Upper lobe of left lung (tissue), 4 donors: ENCODE measurements at regions not wholly inside any gene's neighbourhood (a gene's known extent, or its start where the extent isn't known, plus 50 kb on each side); places are given as distances from the start of the nearest gene placed in this dataset.

ENCODE experiments used
- EP300 ChIP-seq, 4 donors: sonication (generic); formaldehyde crosslinking; IDR thresholded peaks; one replicate each; pipeline ENCODE4 v1.5.1; 2017; ENCODE audit warnings: antibody characterized with exemption in 4 of 4, control low read depth in 2 of 4
- TF ChIP-seq, protein P1 (sequence below), 6 experiments: fragments of 450-650 bp in 4 of 6; fragments of 200-600 bp in 2 of 6; sonication (generic) in 2 of 6; IDR thresholded peaks; one replicate each; pipeline ENCODE4 v1.5.1; 2016 to 2019; ENCODE audit warnings: antibody characterized with exemption in 6 of 6

DNA sequence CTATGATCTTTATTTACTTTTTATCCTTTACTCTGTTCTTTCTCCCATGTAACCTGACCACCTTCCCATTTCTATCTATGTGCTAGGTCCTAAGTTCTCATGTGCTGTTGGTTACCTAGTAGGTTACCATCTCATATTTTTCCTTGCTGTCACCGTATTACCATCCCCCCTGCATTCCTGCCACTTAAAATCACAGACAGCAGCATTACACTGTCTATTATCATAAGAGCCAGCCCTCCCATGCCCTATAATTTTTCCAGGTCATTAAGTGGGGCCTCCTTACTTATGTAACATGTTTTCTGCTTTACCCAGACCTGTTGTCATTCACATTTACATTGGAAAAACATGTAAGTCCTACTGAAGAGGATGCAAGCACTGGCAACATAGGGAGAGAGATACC is 202.9 kb downstream of the HS3ST3A1 start:
- TF ChIP-seq, protein P1, sequence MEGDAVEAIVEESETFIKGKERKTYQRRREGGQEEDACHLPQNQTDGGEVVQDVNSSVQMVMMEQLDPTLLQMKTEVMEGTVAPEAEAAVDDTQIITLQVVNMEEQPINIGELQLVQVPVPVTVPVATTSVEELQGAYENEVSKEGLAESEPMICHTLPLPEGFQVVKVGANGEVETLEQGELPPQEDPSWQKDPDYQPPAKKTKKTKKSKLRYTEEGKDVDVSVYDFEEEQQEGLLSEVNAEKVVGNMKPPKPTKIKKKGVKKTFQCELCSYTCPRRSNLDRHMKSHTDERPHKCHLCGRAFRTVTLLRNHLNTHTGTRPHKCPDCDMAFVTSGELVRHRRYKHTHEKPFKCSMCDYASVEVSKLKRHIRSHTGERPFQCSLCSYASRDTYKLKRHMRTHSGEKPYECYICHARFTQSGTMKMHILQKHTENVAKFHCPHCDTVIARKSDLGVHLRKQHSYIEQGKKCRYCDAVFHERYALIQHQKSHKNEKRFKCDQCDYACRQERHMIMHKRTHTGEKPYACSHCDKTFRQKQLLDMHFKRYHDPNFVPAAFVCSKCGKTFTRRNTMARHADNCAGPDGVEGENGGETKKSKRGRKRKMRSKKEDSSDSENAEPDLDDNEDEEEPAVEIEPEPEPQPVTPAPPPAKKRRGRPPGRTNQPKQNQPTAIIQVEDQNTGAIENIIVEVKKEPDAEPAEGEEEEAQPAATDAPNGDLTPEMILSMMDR (IDR thresholded peaks at IDR 0.05), result no peak
- TF ChIP-seq EP300 (IDR thresholded peaks at IDR 0.05), result no peak
